HL-60 (cell line): ENCODE measurements at regions not wholly inside any gene's neighbourhood (a gene's known extent, or its start where the extent isn't known, plus 50 kb on each side); places are given as distances from the start of the nearest gene placed in this dataset.

Source experiments
- DNase-seq, 2 experiments: peaks; one replicate each; pipeline ENCODE4 v3.0.0-alpha.2; 2010 to 2020; ENCODE audit warnings: low read depth in 1 of 2, low spot score in 1 of 2
- H3K27ac ChIP-seq: fragments of 250-450 bp; sonication (Bioruptor Pico); replicated peaks from 2 replicates; pipeline ENCODE4 v1.5.1; 2020; ENCODE audit warnings: mild to moderate bottlenecking, moderate library complexity
- H3K27me3 ChIP-seq: fragments of 250-450 bp; sonication (Bioruptor Pico); 2 replicates; pipeline ENCODE4 v1.5.1; 2021; ENCODE audit warnings: mild to moderate bottlenecking, moderate library complexity; ENCODE audit not compliant: insufficient read depth, poor library complexity, severe bottlenecking
- H3K4me3 ChIP-seq: replicated peaks from 2 replicates; pipeline ENCODE4 v1.5.1; 2011; ENCODE audit warnings: mild to moderate bottlenecking, control low read depth, low read length; ENCODE audit not compliant: insufficient read depth
- CTCF ChIP-seq: IDR thresholded peaks from one replicate; pipeline ENCODE4 v1.5.1; 2011; ENCODE audit warnings: low read length, control low read depth, inconsistent platforms; ENCODE audit not compliant: insufficient read depth
- GABPA ChIP-seq: IDR thresholded peaks from 2 replicates; pipeline ENCODE4 v1.6.1; 2012; ENCODE audit warnings: low read depth
- POLR2AphosphoS5 ChIP-seq: IDR thresholded peaks from 2 replicates; pipeline ENCODE4 v1.6.1; 2012; ENCODE audit warnings: low read depth
- REST ChIP-seq: IDR thresholded peaks from 2 replicates; pipeline ENCODE4 v1.6.1; 2012; ENCODE audit warnings: low read depth; ENCODE audit not compliant: insufficient replicate concordance
- SPI1 ChIP-seq: IDR thresholded peaks from 2 replicates; pipeline ENCODE4 v1.6.1; 2012; ENCODE audit warnings: low read depth, mild to moderate bottlenecking, borderline replicate concordance

- DNase-seq: no peak
- no peaks in the 10 kb centered on the region for H3K27me3 ChIP-seq
- H3K27ac ChIP-seq: no peak overlapping the region
- H3K4me3 ChIP-seq: no peak overlapping the region
- TF ChIP-seq GABPA (no peak), POLR2AphosphoS5 (no peak), REST (no peak), SPI1 (no peak), CTCF (no peak)
Observed at GRCh38 chr5:166398131-166398530, 1893.3 kb upstream of the WWC1 start.

- no peaks in the 10 kb centered on the region for H3K27me3 ChIP-seq
- no peak for DNase-seq
- no peak overlapping the region for H3K4me3 ChIP-seq
- no peak overlapping the region for H3K27ac ChIP-seq
- no peak for TF ChIP-seq GABPA
- no peak for TF ChIP-seq REST
- TF ChIP-seq SPI1: no peak
- TF ChIP-seq POLR2AphosphoS5: no peak
- TF ChIP-seq CTCF: no peak
Observed at GRCh38 chr5:166399781-166400180, 1891.7 kb upstream of the WWC1 start.

GRCh38 chr5:166401391-166401790 lies 1890.1 kb upstream of the WWC1 start:
- no peaks in the 10 kb centered on the region for H3K27me3 ChIP-seq
- TF ChIP-seq GABPA: no peak
- no peak for TF ChIP-seq CTCF
- no peak for TF ChIP-seq POLR2AphosphoS5
- TF ChIP-seq REST: no peak
- no peak for TF ChIP-seq SPI1
- no peak overlapping the region for H3K27ac ChIP-seq
- H3K4me3 ChIP-seq: no peak overlapping the region
- DNase-seq: no peak
